HG03175 (cell line): ENCODE measurements at regions not wholly inside any gene's neighbourhood (a gene's known extent, or its start where the extent isn't known, plus 50 kb on each side); places are given as distances from the start of the nearest gene placed in this dataset.
"Not testable (repeated sequence)": the region's sequence is repeated elsewhere in the genome, so short reads cannot be mapped to it uniquely, and the experiment has no call there.

Experiments
- ATAC-seq: cut with Tn5 transposase; IDR thresholded peaks from one replicate; pipeline ENCODE4 v1.9.1; 2021; ENCODE audit warnings: mild to moderate bottlenecking, moderate library complexity; ENCODE audit not compliant: unreplicated experiment

DNA sequence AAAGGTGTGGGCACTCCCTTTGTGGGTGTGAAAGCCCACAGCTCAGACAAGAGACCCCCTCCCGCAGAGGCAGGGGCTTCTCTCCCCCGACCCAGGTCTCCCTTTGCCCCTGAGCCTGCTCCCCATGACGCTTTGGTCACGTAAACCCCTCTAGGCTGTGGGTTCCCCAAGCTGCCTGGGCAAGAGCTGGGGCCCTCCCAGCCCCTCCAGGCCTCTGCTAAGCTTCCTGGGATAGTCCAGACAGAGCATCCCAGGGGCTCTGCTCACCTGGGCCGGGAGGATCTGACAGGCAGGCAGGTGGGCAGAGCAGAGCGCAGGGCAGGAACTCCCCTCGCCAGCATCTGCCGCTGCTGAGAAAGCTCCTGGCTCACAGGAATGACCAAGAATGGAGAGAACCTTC is 177.3 kb downstream of the BANP start:
- ATAC-seq, result no peak

DNA sequence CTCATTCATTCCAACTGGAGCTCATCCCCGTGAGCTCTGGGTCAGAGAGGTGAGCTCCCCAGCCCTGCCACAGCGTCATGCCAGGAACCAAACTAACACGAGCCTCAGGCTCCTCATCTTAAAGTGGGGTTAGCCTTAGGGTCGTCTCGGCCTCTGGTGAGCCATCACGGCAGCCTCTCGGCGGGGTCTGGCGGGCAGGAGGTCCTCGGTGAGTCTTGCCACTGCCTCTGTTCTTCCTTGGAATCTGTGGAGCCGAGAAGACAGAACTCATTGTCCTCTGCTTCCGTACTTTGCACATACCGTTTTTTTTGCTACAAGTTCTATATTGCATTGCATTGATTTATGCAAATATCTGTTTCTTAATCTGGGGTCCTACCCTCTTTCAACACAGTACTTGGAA is 177.9 kb downstream of the BANP start:
- not testable (repeated sequence) for ATAC-seq

DNA sequence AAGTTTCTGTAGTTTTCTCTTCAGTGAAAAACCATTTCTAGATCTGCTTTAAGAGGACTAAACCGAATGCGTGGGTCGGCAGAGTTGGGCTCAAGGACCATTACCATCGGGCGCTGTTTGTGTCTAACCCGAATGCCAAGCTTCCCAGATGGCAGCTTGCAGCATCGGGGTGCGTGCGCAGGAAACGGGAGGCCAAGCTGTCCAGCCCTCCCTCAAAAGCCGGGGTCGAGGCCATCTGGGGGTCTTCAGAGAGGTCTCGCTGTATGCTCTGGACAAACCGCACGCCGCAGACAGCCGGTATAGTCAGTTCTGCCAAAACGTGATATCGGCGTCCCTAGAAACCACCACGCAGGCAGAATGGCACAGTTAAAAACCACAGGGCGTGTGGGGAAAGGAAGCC is 178.8 kb downstream of the BANP start:
- ATAC-seq, result no peak

DNA sequence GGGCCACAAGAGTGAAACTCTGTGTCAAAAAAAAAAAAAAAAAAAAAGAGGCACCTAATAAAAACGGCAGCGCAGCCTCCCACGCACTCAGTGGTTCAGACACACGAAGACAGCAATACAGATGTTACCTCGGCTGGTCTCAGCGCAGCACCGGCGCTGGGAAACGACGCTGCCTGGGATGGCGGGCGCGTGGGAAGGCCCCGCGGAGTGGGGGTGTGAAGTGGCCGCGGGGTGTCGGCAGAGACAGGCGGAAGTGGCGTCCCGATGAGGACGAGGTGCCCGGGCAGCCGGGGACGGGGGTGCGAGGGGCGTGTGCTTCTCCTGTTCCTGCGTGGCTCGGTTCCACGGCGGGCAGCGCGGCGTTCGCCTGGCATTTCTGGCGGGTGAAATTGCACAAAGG is 179.4 kb downstream of the BANP start:
- ATAC-seq, result no peak

DNA sequence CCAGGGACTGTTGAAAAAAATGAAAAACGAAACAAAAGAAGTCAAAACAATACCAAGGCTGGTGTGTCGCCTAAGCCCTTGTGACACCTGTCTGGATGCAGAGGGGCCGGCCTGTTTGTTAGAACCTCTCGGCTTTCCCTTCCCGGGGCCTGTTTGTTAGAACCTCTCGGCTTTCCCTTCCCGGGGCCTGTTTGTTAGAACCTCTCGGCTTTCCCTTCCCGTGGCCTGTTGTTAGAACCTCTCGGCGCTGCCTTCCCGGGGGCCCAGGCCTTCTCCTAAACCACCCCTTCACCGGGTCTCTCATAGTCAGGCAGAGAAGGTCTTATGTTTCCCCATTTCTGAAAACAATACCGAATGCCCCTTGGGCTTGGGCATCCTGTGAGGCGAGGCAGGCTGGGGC is 180.0 kb downstream of the BANP start:
- no peak for ATAC-seq

DNA sequence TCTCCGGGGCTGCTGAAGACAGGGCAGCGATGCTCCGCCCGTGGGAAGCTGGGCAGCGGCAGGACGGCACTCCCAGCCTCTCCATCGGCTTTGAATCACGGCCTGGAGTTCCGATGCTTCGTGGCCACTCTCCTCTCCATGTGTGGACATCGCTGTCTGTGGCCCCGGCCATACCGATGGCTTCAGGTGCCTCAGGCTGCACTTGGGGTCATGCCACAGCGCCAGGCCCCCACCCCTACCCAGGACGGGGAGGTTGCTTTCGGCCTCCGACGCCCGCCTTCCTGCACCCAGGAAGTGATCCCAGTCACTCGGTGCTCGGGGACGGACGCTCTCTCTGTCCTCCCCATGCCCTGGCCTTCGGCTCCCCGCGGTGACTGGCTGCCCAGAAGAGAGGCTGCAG is 180.7 kb downstream of the BANP start:
- no peak for ATAC-seq

- no peak for ATAC-seq
Observed at GRCh38 chr16:88132836-88133506, 181.7 kb downstream of the BANP start.

GRCh38 chr16:88133507-88133843 is 182.2 kb downstream of the BANP start:
- no peak for ATAC-seq

DNA sequence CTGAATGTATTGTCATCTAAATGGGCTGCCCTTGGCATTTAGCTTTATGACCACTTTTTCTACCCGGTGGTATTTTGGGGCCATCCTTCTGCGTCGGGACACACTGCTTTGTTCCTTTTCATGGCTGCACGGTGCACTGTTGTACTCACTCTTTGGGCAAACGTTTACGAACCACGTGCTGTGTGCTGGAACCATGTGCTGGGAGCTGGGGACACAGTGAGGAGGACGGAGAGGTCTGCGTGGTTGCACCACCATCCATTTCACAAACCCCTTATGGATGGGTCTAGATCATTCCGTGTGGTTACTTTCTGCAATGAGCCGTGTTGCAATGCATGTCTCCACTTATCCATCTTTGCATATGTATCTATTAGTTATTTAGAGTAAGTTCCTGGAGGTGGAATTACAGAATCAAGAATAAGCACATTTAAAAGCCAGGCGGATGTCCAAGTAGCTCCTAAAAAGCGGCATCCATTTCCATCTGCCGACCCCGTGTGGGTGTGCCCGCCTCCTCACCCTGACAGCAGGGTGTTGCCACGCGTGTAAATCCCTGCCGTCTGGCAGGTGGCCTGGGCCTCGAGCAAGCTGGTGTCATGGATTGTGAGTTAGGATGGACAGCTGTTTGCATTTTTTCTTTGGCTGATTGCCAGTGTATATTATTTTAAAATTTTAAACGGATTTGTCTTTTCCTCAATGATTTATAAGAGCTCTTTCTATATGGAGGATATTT is 183.1 kb downstream of the BANP start:
- not testable (repeated sequence) for ATAC-seq

DNA sequence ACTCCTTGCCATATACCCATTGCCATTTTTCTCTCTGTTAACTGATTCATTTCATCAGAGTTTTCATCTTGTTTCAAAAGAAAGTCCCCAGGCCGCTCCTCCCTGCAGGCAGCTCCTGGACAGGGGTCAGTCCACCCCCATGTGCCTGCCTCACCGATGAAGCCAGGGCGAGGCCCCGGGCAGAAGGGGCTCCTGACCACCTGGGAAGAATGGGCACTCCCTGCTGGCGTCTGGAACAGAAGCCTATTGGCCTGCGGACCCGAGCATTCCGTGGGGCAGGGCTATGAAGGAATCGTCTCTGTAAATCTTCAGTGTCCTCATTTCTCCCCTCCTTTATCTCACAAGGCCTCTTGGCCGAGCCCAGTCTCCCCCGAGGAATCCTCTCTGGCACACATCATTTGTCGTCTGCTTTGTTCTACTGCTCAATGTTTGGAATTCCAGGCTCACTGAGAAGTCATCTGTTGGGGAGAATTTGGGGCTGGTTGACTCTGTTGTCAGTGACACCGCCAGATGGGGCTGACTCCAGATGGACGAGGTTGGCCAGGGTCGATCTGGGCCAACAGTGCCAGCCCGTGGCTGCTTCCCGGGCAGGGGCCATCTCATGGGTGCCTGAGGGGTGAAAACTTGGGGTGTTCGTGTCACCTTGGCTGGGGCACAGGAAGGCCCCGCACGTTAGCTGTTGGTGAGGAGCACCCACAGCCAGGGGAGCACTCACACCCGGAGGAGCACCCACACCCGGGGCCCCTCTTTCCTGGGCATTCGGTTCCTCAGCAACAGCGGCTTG is 183.9 kb downstream of the BANP start:
- not testable (repeated sequence) for ATAC-seq

DNA sequence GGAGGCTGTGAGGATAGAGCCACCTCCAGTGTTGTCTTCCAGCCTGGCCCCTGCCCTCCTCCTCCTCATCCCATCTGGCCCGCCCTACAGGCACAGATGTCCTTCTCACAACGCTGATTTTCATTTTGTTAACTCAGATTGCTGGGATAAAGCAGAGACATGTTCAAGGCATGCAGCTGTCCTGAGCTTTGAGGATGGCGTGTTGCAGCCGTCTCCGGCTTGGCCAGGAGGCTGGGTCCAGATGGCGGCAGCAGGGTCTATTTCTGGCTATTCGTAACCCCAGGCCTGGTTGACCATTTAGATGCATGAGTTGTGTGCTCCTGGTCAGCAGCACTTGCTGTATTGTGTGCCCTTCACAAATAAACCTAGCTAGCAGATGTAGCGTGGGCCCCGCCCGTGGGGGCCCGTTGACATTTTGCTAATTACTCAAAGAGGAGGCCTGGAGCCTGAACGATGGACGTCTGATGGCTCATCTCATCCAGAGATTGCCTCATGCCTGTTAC is 185.0 kb downstream of the BANP start:
- ATAC-seq, result not testable (repeated sequence)

DNA sequence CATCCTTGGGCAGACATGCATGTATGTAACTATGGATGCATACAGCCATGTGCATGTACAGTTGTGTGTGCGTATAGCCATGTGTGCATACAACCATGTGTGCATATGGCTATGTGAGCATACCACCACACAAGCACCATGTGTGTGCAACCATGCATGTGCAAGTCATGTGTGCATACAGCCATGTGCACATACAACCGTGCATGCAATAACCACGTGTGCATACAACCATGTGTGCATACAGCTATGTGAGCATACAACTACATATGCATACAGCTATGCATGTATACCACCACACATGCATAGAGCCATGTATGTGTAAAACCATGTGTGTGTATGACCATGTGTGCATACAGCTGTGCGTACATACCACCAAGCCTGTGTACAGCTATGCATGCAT is 185.7 kb downstream of the BANP start:
- not testable (repeated sequence) for ATAC-seq

GRCh38 chr16:88139141-88139540 is 187.9 kb downstream of the BANP start:
- ATAC-seq, result not testable (repeated sequence)

DNA sequence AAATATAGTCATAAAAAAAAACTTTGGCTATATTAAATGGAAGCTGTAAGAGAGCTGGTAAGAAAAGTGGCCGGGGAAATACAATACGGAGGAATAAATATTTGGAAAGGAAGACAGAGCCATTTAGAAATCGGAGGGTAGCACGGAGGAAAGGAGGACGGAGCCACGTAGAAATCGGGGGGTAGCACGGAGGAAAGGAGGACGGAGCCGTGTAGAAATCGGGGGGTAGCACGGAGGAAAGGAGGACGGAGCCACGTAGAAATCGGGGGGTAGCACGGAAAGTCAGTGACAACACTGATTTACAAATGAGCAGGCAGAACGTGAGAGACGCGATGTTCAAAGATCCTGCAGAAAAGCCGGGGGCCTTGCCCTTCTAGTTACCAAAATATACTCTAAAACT is 189.0 kb downstream of the BANP start:
- not testable (repeated sequence) for ATAC-seq

GRCh38 chr16:88141580-88141979 is 190.3 kb downstream of the BANP start:
- ATAC-seq, result no peak

DNA sequence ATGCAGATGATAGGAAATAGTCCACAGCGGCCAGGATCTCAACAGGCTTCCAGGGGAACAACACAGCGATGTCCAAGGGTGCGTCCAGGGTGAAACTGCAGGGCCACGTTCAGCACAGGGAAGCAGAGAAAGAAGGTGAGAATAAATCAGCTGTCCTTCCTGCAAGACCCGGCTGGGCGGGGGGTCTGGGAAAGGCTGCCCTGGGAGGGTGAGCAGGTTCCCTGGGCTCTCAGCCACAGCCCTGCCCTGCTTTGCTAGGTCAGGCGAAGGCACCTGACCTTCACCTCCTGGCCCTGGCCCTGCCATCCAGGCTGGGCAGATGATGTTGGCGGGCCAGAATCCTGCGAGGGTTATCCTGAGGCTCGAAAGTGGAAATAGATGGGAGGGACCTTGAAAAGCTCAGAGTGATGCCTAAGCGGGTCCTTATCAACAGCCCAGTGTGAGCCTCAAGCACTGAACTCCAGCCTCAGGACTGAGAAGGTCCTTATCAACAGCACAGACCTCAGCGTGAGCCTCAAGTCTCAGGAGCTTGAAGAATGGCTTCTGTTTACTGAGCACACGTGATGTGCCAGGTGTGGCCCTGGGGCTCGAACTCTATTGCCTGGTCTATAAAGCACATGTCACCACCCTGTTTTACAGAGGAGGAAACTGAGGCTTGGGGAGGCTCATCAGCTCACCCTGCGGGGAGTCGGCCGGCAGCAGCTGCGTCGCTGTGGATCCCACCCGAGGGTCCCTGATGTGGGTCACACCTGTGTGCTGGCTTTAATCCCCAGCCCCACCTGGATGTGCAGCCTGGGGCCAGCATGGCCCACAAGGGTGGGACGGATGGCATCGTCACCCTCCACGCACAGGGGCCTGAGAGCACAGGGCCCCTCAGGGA is 191.1 kb downstream of the BANP start:
- not testable (repeated sequence) for ATAC-seq

GRCh38 chr16:88143122-88144027 is 192.1 kb downstream of the BANP start:
- not testable (repeated sequence) for ATAC-seq

DNA sequence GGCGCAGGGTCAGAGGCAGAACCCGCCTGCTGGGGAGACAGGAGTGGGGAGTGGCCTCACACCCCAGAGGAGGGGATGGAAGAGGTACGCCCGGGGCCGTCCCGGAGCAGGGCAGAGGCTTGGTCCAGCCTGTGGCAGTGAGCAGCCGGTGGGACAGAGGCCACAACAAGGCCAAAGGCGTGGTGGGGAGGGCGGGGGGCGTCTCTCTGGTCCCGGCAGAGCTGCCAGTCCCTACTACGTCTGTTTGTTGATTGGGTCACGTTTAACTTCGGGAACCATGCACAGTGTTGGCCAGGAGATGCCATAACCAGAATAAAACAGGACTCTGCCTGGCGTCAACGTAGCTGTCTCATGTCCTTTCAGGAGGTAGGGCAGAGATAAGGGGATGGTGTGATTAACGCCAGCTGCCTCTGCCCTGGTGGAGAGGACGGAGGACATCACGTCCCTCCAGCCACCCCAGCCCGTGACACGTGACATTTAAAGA is 192.8 kb downstream of the BANP start:
- no peak for ATAC-seq

DNA sequence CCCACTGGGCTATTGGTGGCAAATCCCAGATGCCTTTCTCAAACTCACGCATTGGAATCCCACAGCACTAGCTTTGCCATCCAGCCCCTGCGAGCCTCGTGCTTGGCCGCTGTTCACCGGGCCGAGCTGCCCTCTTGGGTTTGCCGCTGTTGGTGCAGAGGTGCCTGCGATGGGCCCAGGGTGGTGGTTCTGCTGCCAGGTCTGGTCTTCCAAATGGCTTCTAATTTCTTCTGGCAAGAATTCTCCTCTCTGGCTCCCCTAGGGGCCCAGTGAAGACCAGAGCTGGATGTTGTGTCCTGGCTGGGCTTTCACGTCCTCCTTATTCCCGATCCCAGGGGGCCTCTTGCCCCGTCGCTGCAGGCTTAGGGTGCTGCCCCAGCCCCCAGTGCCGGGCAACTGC is 194.1 kb downstream of the BANP start:
- ATAC-seq, result not testable (repeated sequence)
